ENCODE measurements at regions not wholly inside any gene's neighbourhood (a gene's known extent, or its start where the extent isn't known, plus 50 kb on each side); places are given as distances from the start of the nearest gene placed in this dataset.

- H3K4ac ChIP-seq (replicated peaks; ENCODE audit: insufficient read length, low read depth, low read length) = no peak overlapping the region
- no peaks in the 10 kb centered on the region for H3K23me2 ChIP-seq (ENCODE audit: low read depth, low read length)
- H3K4me2 ChIP-seq (ENCODE audit: insufficient read depth in 1 of 2, low read depth in 2 of 2, low read length in 2 of 2) = no peak overlapping the region
- H2BK15ac ChIP-seq (ENCODE audit: low read length) = no peak overlapping the region
- no peak overlapping the region for H4K8ac ChIP-seq (ENCODE audit: extremely low read depth, insufficient read depth, low read length)
- no peak overlapping the region for H3K14ac ChIP-seq (ENCODE audit: insufficient read length)
- no peaks in the 10 kb centered on the region for H3K79me2 ChIP-seq (ENCODE audit: control insufficient read depth in 1 of 2, insufficient read depth in 2 of 2, low read length in 2 of 2)
- no peak overlapping the region for H3K9ac ChIP-seq (replicated peaks in 1 of 4; ENCODE audit: extremely low read depth in 1 of 4, low read depth in 3 of 4, low read length in 3 of 4)
- H2BK5ac ChIP-seq (ENCODE audit: low read depth, low read length) = no peak overlapping the region
- DNase-seq (ENCODE audit: low read depth in 1 of 2, low spot score in 2 of 2) (no peak), FAIRE-seq (no peak)
- H3K79me1 ChIP-seq (ENCODE audit: low read depth, low read length) = no peaks in the 10 kb centered on the region
- no peaks in the 10 kb centered on the region for H3K27me3 ChIP-seq (replicated peaks in 1 of 4; ENCODE audit: control insufficient read depth in 3 of 4, extremely low read depth in 1 of 4, insufficient read depth in 3 of 4, low read length in 3 of 4)
- no peak overlapping the region for H4K5ac ChIP-seq (ENCODE audit: insufficient read length, low read depth, low read length)
- H4K20me1 ChIP-seq (replicated peaks in 1 of 2; ENCODE audit: control insufficient read depth in 1 of 2, insufficient read depth in 2 of 2, low read length in 2 of 2) = no peaks in the 10 kb centered on the region
- H3K23ac ChIP-seq (ENCODE audit: insufficient read length) = no peak overlapping the region
- no peak overlapping the region for H4K91ac ChIP-seq (replicated peaks; ENCODE audit: insufficient read length, low read length)
- TF ChIP-seq, protein P1, sequence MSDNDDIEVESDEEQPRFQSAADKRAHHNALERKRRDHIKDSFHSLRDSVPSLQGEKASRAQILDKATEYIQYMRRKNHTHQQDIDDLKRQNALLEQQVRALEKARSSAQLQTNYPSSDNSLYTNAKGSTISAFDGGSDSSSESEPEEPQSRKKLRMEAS (IDR thresholded peaks at IDR 0.05) = no peak
- TF ChIP-seq, protein P2, sequence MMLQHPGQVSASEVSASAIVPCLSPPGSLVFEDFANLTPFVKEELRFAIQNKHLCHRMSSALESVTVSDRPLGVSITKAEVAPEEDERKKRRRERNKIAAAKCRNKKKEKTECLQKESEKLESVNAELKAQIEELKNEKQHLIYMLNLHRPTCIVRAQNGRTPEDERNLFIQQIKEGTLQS (IDR thresholded peaks at IDR 0.05; ENCODE audit: insufficient read depth, low read depth, low read length) = no peak
- TF ChIP-seq, protein P3, sequence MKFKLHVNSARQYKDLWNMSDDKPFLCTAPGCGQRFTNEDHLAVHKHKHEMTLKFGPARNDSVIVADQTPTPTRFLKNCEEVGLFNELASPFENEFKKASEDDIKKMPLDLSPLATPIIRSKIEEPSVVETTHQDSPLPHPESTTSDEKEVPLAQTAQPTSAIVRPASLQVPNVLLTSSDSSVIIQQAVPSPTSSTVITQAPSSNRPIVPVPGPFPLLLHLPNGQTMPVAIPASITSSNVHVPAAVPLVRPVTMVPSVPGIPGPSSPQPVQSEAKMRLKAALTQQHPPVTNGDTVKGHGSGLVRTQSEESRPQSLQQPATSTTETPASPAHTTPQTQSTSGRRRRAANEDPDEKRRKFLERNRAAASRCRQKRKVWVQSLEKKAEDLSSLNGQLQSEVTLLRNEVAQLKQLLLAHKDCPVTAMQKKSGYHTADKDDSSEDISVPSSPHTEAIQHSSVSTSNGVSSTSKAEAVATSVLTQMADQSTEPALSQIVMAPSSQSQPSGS (IDR thresholded peaks at IDR 0.05; ENCODE audit: low read length) = no peak
- CTCF ChIA-PET (ENCODE audit: partially characterized antibody) = no interaction called here
- H3K36me3 ChIP-seq (ENCODE audit: control insufficient read depth in 2 of 4, insufficient read depth in 4 of 4, low read length in 3 of 4) = no peaks in the 10 kb centered on the region
- H3K27ac ChIP-seq (ENCODE audit: low read depth, low read length) = no peak overlapping the region
- no peak overlapping the region for H2AFZ ChIP-seq (ENCODE audit: low read length)
- H2BK12ac ChIP-seq (ENCODE audit: low read depth, low read length) = no peak overlapping the region
- no peak overlapping the region for H3K56ac ChIP-seq (replicated peaks; ENCODE audit: insufficient read length, low read depth, low read length)
- no peaks in the 10 kb centered on the region for H3K4me1 ChIP-seq (replicated peaks in 1 of 4; ENCODE audit: control insufficient read depth in 3 of 4, insufficient read depth in 4 of 4, low read length in 3 of 4)
- no peak overlapping the region for H2BK20ac ChIP-seq (ENCODE audit: low read length)
- H3K18ac ChIP-seq (ENCODE audit: extremely low read depth, low read length) = no peak overlapping the region
- 50% methylated on average over 2 of the region's 2 CpGs; no CpG with 5 or more reads in 1 of the 2 experiments for WGBS, 2 experiments (ENCODE audit: extremely low coverage in 1 of 2, insufficient coverage in 1 of 2, insufficient read length in 1 of 2, insufficient replicate concordance in 2 of 2, low coverage in 1 of 2, low lambda C conversion rate in 2 of 2, missing lambda C conversion rate in 1 of 2)
- POLR2A ChIA-PET (ENCODE audit: partially characterized antibody) = no interaction called here
- no peak overlapping the region for H2AK5ac ChIP-seq (ENCODE audit: low read depth, low read length)
- H3K4me3 ChIP-seq (ENCODE audit: extremely low read depth in 1 of 4, insufficient read depth in 2 of 4, low read depth in 3 of 4, low read length in 4 of 4) = no peak overlapping the region
- peaks cover 0 to 6% of the 10 kb centered on the region in 2 experiments; a peak in 1 of 4 replicates for H3K9me3 ChIP-seq (ENCODE audit: insufficient read depth in 2 of 2, low read depth in 1 of 2, low read length in 1 of 2)
- H2BK120ac ChIP-seq (replicated peaks; ENCODE audit: low read depth, low read length) = no peak overlapping the region
Measured at GRCh38 chr3:95311272-95311671, 1248.4 kb downstream of the NSUN3 start.

All from H1 (cell line).